ENCODE measurements at regions not wholly inside any gene's neighbourhood (a gene's known extent, or its start where the extent isn't known, plus 50 kb on each side); places are given as distances from the start of the nearest gene placed in this dataset.

GRCh38 chr5:87784311-87784710, 371.6 kb upstream of the CCNH start:
- TF ChIP-seq MXI1 (conservative IDR thresholded peaks at IDR 0.05; ENCODE audit: poor library complexity, severe bottlenecking) = no peak
- TF ChIP-seq EZH2 (IDR thresholded peaks at IDR 0.05; ENCODE audit: borderline replicate concordance, insufficient read depth, low read length, poor library complexity, severe bottlenecking) = no peak
- TF ChIP-seq REST (IDR thresholded peaks at IDR 0.05; ENCODE audit: borderline replicate concordance) = no peak
- no peak for TF ChIP-seq CTCF (IDR thresholded peaks at IDR 0.05; ENCODE audit: poor library complexity, severe bottlenecking)
- TF ChIP-seq EP300 (conservative IDR thresholded peaks at IDR 0.05; ENCODE audit: poor library complexity, severe bottlenecking) = no peak
- no peak for TF ChIP-seq RAD21 (conservative IDR thresholded peaks at IDR 0.05)
- no peak for TF ChIP-seq TAF1 (IDR thresholded peaks at IDR 0.05; ENCODE audit: low read depth)
- TF ChIP-seq SMC3 (conservative IDR thresholded peaks at IDR 0.05; ENCODE audit: poor library complexity) = no peak
- no peak for TF ChIP-seq POLR2AphosphoS5 (IDR thresholded peaks at IDR 0.05)
- Histone ChIP-seq H3K9me3 (ENCODE audit: low read length) (no peaks in the 10 kb centered on the region), H3K4me3 (ENCODE audit: low read length) (no peak overlapping the region), H3K4me2 (ENCODE audit: low read length) (no peak overlapping the region), H4K20me1 (ENCODE audit: insufficient read depth) (no peaks in the 10 kb centered on the region), H3K79me2 (replicated peaks; ENCODE audit: insufficient read depth, low read length) (peaks cover 77% of the 10 kb centered on the region), H3K27ac (ENCODE audit: low read length) (no peak overlapping the region), H2AFZ (ENCODE audit: low read depth, low read length) (no peak overlapping the region), H3K9ac (ENCODE audit: low read length) (no peak overlapping the region), H3K36me3 (ENCODE audit: insufficient read depth, low read length) (no peaks in the 10 kb centered on the region), H3K27me3 (ENCODE audit: insufficient read depth, low read depth, low read length) (no peaks in the 10 kb centered on the region), H3F3A (ENCODE audit: insufficient read depth, low read length, poor library complexity, severe bottlenecking) (peaks cover 4% of the 10 kb centered on the region), H3K9me2 (ENCODE audit: insufficient read depth, low read length) (no peaks in the 10 kb centered on the region)

GRCh38 chr5:87782916-87783315, 370.2 kb upstream of the CCNH start:
- Histone ChIP-seq H3K4me2 (ENCODE audit: low read length) (no peak overlapping the region), H3K36me3 (ENCODE audit: insufficient read depth, low read length) (no peaks in the 10 kb centered on the region), H3K9ac (ENCODE audit: low read length) (no peak overlapping the region), H4K20me1 (ENCODE audit: insufficient read depth) (no peaks in the 10 kb centered on the region), H2AFZ (ENCODE audit: low read depth, low read length) (no peak overlapping the region), H3K79me2 (replicated peaks; ENCODE audit: insufficient read depth, low read length) (peaks cover 80% of the 10 kb centered on the region), H3K27me3 (ENCODE audit: insufficient read depth, low read depth, low read length) (no peaks in the 10 kb centered on the region), H3K9me2 (ENCODE audit: insufficient read depth, low read length) (no peaks in the 10 kb centered on the region), H3K27ac (ENCODE audit: low read length) (peak overlapping the region; percentile 78), H3K4me3 (ENCODE audit: low read length) (no peak overlapping the region), H3F3A (ENCODE audit: insufficient read depth, low read length, poor library complexity, severe bottlenecking) (peaks cover 4% of the 10 kb centered on the region), H3K9me3 (ENCODE audit: low read length) (no peaks in the 10 kb centered on the region)
- no peak for TF ChIP-seq MXI1 (conservative IDR thresholded peaks at IDR 0.05; ENCODE audit: poor library complexity, severe bottlenecking)
- TF ChIP-seq EZH2 (IDR thresholded peaks at IDR 0.05; ENCODE audit: borderline replicate concordance, insufficient read depth, low read length, poor library complexity, severe bottlenecking) = no peak
- TF ChIP-seq TAF1 (IDR thresholded peaks at IDR 0.05; ENCODE audit: low read depth) = no peak
- no peak for TF ChIP-seq CTCF (IDR thresholded peaks at IDR 0.05; ENCODE audit: poor library complexity, severe bottlenecking)
- no peak for TF ChIP-seq REST (IDR thresholded peaks at IDR 0.05; ENCODE audit: borderline replicate concordance)
- TF ChIP-seq EP300 (conservative IDR thresholded peaks at IDR 0.05; ENCODE audit: poor library complexity, severe bottlenecking) = no peak
- peak; percentile 23 for TF ChIP-seq POLR2AphosphoS5 (IDR thresholded peaks at IDR 0.05)

Measured in neural cell (in vitro differentiated cells).